H1 (cell line): ENCODE measurements at regions not wholly inside any gene's neighbourhood (a gene's known extent, or its start where the extent isn't known, plus 50 kb on each side); places are given as distances from the start of the nearest gene placed in this dataset.

Experiments used
- CTCF ChIA-PET: fragments of 300-600 bp; sonication (Branson Sonifier 250); formaldehyde crosslinking; loops from one replicate; lab custom pipeline; 2021; ENCODE audit not compliant: partially characterized antibody; lab: Charles Lee
- POLR2A ChIA-PET: fragments of 300-600 bp; sonication (Branson Sonifier 250); formaldehyde crosslinking; loops from one replicate; lab custom pipeline; 2021; ENCODE audit warnings: inconsistent platforms; ENCODE audit not compliant: partially characterized antibody; lab: Charles Lee
- DNase-seq, 2 experiments: peaks; one replicate each; pipeline versions ENCODE4 v3.0.0 to v3.0.0-alpha.2; 2010 to 2022; ENCODE audit warnings: low spot score in 2 of 2, low read depth in 1 of 2, mixed read lengths in 1 of 2
- FAIRE-seq: peaks from 2 replicates; lab custom pipeline; 2011; peaks lifted over from hg19 to GRCh38; lab: Jason Lieb, UNC
- H2AFZ ChIP-seq: 2 replicates; pipeline ENCODE4 v1.8.1; 2012; ENCODE audit warnings: low read length, inconsistent platforms
- H2AK5ac ChIP-seq: 2 replicates; pipeline ENCODE4 v1.6.1; 2013; ENCODE audit warnings: low read depth, low read length
- H2BK120ac ChIP-seq: replicated peaks from 2 replicates; pipeline ENCODE3; 2013; ENCODE audit warnings: low read depth, low read length, inconsistent platforms
- H2BK12ac ChIP-seq: 2 replicates; pipeline ENCODE4 v1.6.1; 2013; ENCODE audit warnings: low read depth, low read length
- H2BK15ac ChIP-seq: 2 replicates; pipeline ENCODE4 v1.6.1; 2013; ENCODE audit warnings: low read length
- H2BK20ac ChIP-seq: 2 replicates; pipeline ENCODE4 v1.6.1; 2013; ENCODE audit warnings: low read length
- H2BK5ac ChIP-seq: 2 replicates; pipeline ENCODE4 v1.6.1; 2013; ENCODE audit warnings: low read depth, low read length
- H3K14ac ChIP-seq: 2 replicates; pipeline ENCODE4 v1.6.1; 2013; ENCODE audit warnings: inconsistent platforms; ENCODE audit not compliant: insufficient read length
- H3K18ac ChIP-seq: 2 replicates; pipeline ENCODE4 v1.6.1; 2013; ENCODE audit warnings: low read length; ENCODE audit errors: extremely low read depth
- H3K23ac ChIP-seq: 2 replicates; pipeline ENCODE4 v1.6.1; 2013; ENCODE audit warnings: inconsistent platforms; ENCODE audit not compliant: insufficient read length
- H3K23me2 ChIP-seq: 2 replicates; pipeline ENCODE4 v1.6.1; 2013; ENCODE audit warnings: low read depth, low read length
- H3K27ac ChIP-seq: 2 replicates; pipeline ENCODE4 v1.6.1; 2011; ENCODE audit warnings: low read depth, low read length, inconsistent platforms
- H3K27me3 ChIP-seq, 4 experiments: replicated peaks in 1 of 4; 1 replicate in 1 of 4; 2 replicates in 3 of 4; pipeline versions ENCODE4 v1.6.1 to v1.8.1; 2011 to 2013; ENCODE audit warnings: low read length in 3 of 4, mild to moderate bottlenecking in 3 of 4, inconsistent platforms in 2 of 4, mixed read lengths in 2 of 4, moderate library complexity in 1 of 4; ENCODE audit not compliant: control insufficient read depth in 3 of 4, insufficient read depth in 3 of 4; ENCODE audit errors: extremely low read depth in 1 of 4
- H3K36me3 ChIP-seq, 4 experiments: 2 replicates each; pipeline versions ENCODE4 v1.6.1 to v1.8.1; 2011 to 2013; ENCODE audit warnings: mild to moderate bottlenecking in 4 of 4, low read length in 3 of 4, moderate library complexity in 2 of 4, control low read depth in 1 of 4, inconsistent platforms in 1 of 4; ENCODE audit not compliant: insufficient read depth in 4 of 4, control insufficient read depth in 2 of 4
- H3K4ac ChIP-seq: replicated peaks from 2 replicates; pipeline ENCODE3; 2013; ENCODE audit warnings: low read length, low read depth, mixed read lengths, inconsistent platforms; ENCODE audit not compliant: insufficient read length
- H3K4me1 ChIP-seq, 4 experiments: replicated peaks in 1 of 4; 1 replicate in 1 of 4; 2 replicates in 3 of 4; pipeline versions ENCODE4 v1.6.1 to v1.8.1; 2011 to 2013; ENCODE audit warnings: low read length in 3 of 4, inconsistent platforms in 2 of 4, mixed read lengths in 1 of 4; ENCODE audit not compliant: insufficient read depth in 4 of 4, control insufficient read depth in 3 of 4
- H3K4me2 ChIP-seq, 2 experiments: 2 replicates each; pipeline versions ENCODE4 v1.6.1 to v1.8.1; 2011 to 2013; ENCODE audit warnings: low read depth in 2 of 2, low read length in 2 of 2, control low read depth in 1 of 2, inconsistent platforms in 1 of 2, mild to moderate bottlenecking in 1 of 2; ENCODE audit not compliant: insufficient read depth in 1 of 2
- H3K4me3 ChIP-seq, 4 experiments: fragments of 200-600, 300-600 bp in 1 of 4; sonication (generic), shearing (Covaris generic), sonication (Bioruptor Twin) in 1 of 4; 2 replicates each; pipeline versions ENCODE4 v1.5.1 to v1.8.1; 2011 to 2016; ENCODE audit warnings: low read length in 4 of 4, low read depth in 3 of 4, control low read depth in 2 of 4, inconsistent platforms in 2 of 4, mild to moderate bottlenecking in 2 of 4, mixed read lengths in 1 of 4, moderate library complexity in 1 of 4; ENCODE audit not compliant: insufficient read depth in 2 of 4; ENCODE audit errors: extremely low read depth in 1 of 4
- H3K56ac ChIP-seq: replicated peaks from 2 replicates; pipeline ENCODE3; 2013; ENCODE audit warnings: low read depth, mild to moderate bottlenecking, mixed read lengths, low read length, inconsistent platforms; ENCODE audit not compliant: insufficient read length
- H3K79me1 ChIP-seq: 2 replicates; pipeline ENCODE4 v1.6.1; 2013; ENCODE audit warnings: low read depth, low read length, control low read depth
- H3K79me2 ChIP-seq, 2 experiments: 2 replicates each; pipeline versions ENCODE4 v1.6.1 to v1.8.1; 2012 to 2013; ENCODE audit warnings: low read length in 2 of 2, mild to moderate bottlenecking in 2 of 2, inconsistent platforms in 1 of 2; ENCODE audit not compliant: insufficient read depth in 2 of 2, control insufficient read depth in 1 of 2
- H3K9ac ChIP-seq, 4 experiments: replicated peaks in 1 of 4; 1 replicate in 1 of 4; 2 replicates in 3 of 4; pipeline versions ENCODE4 v1.6.1 to v1.8.1; 2011 to 2013; ENCODE audit warnings: low read depth in 3 of 4, low read length in 3 of 4, control low read depth in 2 of 4, mild to moderate bottlenecking in 2 of 4, moderate library complexity in 2 of 4, inconsistent platforms in 1 of 4; ENCODE audit errors: extremely low read depth in 1 of 4
- H3K9me3 ChIP-seq, 2 experiments: 2 replicates each; pipeline versions ENCODE4 v1.6.1 to v1.8.1; 2012 to 2013; ENCODE audit warnings: mild to moderate bottlenecking in 2 of 2, moderate library complexity in 2 of 2, control low read depth in 1 of 2, inconsistent platforms in 1 of 2, low read depth in 1 of 2, low read length in 1 of 2, mixed read lengths in 1 of 2; ENCODE audit not compliant: insufficient read depth in 2 of 2
- H4K20me1 ChIP-seq, 2 experiments: replicated peaks in 1 of 2; 2 replicates each; pipeline versions ENCODE3 to v1.8.1; 2011 to 2013; ENCODE audit warnings: inconsistent platforms in 2 of 2, low read length in 2 of 2, mild to moderate bottlenecking in 1 of 2; ENCODE audit not compliant: insufficient read depth in 2 of 2, control insufficient read depth in 1 of 2
- H4K5ac ChIP-seq: 2 replicates; pipeline ENCODE4 v1.6.1; 2013; ENCODE audit warnings: low read length, low read depth, mixed read lengths, inconsistent platforms; ENCODE audit not compliant: insufficient read length
- H4K8ac ChIP-seq: 2 replicates; pipeline ENCODE4 v1.8.0; 2013; ENCODE audit warnings: mild to moderate bottlenecking, moderate library complexity, low read length, inconsistent platforms; ENCODE audit not compliant: insufficient read depth; ENCODE audit errors: extremely low read depth
- H4K91ac ChIP-seq: replicated peaks from 2 replicates; pipeline ENCODE3; 2013; ENCODE audit warnings: low read length, mixed read lengths, inconsistent platforms; ENCODE audit not compliant: insufficient read length
- RFX5 ChIP-seq: IDR thresholded peaks from 2 replicates; pipeline ENCODE4 v1.6.1; 2011; ENCODE audit warnings: low read depth, low read length, improper control_type of control experiment, borderline replicate concordance
- SAP30 ChIP-seq: fragments of 300-600 bp; sonication (generic); IDR thresholded peaks from 2 replicates; pipeline ENCODE4 v1.7.1; 2012; ENCODE audit warnings: low read length, moderate library complexity, mild to moderate bottlenecking, inconsistent platforms; ENCODE audit not compliant: insufficient read depth, insufficient replicate concordance
- WGBS, 2 experiments: shearing (Covaris generic) in 1 of 2; methylation state at CpG; one replicate each; pipeline versions ENCODE4 v1.1.6 to v1.1.7; 2013 to 2015; ENCODE audit warnings: low lambda C conversion rate in 2 of 2, mixed read lengths in 2 of 2, inconsistent platforms in 1 of 2, low coverage in 1 of 2, missing lambda C conversion rate in 1 of 2; ENCODE audit not compliant: insufficient replicate concordance in 2 of 2, insufficient coverage in 1 of 2, insufficient read length in 1 of 2; ENCODE audit errors: extremely low coverage in 1 of 2, missing lambda C conversion rate in 1 of 2; 5-methylcytosine and 5-hydroxymethylcytosine counted together

- no peaks in the 10 kb centered on the region for H3K27me3 ChIP-seq
- no peak overlapping the region for H3K4me2 ChIP-seq
- no peak overlapping the region for H3K4ac ChIP-seq
- H3K4me3 ChIP-seq, result no peak overlapping the region
- H2BK20ac ChIP-seq, result no peak overlapping the region
- no peaks in the 10 kb centered on the region for H3K79me1 ChIP-seq
- no peak overlapping the region for H3K9ac ChIP-seq
- H2BK15ac ChIP-seq, result no peak overlapping the region
- peaks cover 0 to 8% (median 1%) of the 10 kb centered on the region in 4 experiments; a peak in 2 of 7 replicates for H3K4me1 ChIP-seq
- no peaks in the 10 kb centered on the region for H3K36me3 ChIP-seq
- H3K79me2 ChIP-seq, result no peaks in the 10 kb centered on the region
- FAIRE-seq (no peak), DNase-seq (no peak)
- H2BK12ac ChIP-seq, result no peak overlapping the region
- H4K91ac ChIP-seq, result no peak overlapping the region
- peaks cover 0 to 4% of the 10 kb centered on the region in 2 experiments for H4K20me1 ChIP-seq
- no peak overlapping the region for H3K14ac ChIP-seq
- H2AK5ac ChIP-seq, result no peak overlapping the region
- H3K27ac ChIP-seq, result no peak overlapping the region
- H2BK5ac ChIP-seq, result no peak overlapping the region
- no peak overlapping the region for H2BK120ac ChIP-seq
- no peak overlapping the region for H3K23ac ChIP-seq
- ChIA-PET CTCF (interaction anchor here (0.6 to 1.3 kb wide), 3 partner anchors 65 to 470 kb away, joined by 3 read pairs; no protein-coding TSS in a partner anchor), POLR2A (no interaction called here)
- no peak overlapping the region for H2AFZ ChIP-seq
- H3K9me3 ChIP-seq, result peaks cover 0 to 6% of the 10 kb centered on the region in 2 experiments; a peak in 1 of 4 replicates
- peak overlapping the region; percentile 70 for H3K56ac ChIP-seq
- peaks cover 8% of the 10 kb centered on the region; the same call in 1 of the 2 replicates for H3K23me2 ChIP-seq
- H4K8ac ChIP-seq, result no peak overlapping the region
- H4K5ac ChIP-seq, result no peak overlapping the region
- 92% methylated on average over 13 of the region's 13 CpGs; no CpG with 5 or more reads in 1 of the 2 experiments for WGBS, 2 experiments
- H3K18ac ChIP-seq, result no peak overlapping the region
- no peak for TF ChIP-seq SAP30
- no peak for TF ChIP-seq RFX5
Measured at GRCh38 chr16:86951831-86952598, 365.2 kb downstream of the C16orf95 start.
